Cardiac muscle cell (in vitro differentiated cells and primary cell): ENCODE measurements at regions not wholly inside any gene's neighbourhood (a gene's known extent, or its start where the extent isn't known, plus 50 kb on each side); places are given as distances from the start of the nearest gene placed in this dataset.
A peak's percentile ranks its signal among the peaks of the same experiment; 100 is the strongest.

Experiments used
- DNase-seq, 2 donors: peaks; one replicate each; pipeline versions ENCODE4 v3.0.0 to v3.0.0-alpha.2; 2010 to 2017; ENCODE audit warnings: low read depth in 1 of 2, low spot score in 1 of 2
- H3K27ac ChIP-seq: fragments of 200-600 bp; sonication (generic); 2 replicates; pipeline ENCODE4 v1.5.1; 2016
- H3K27me3 ChIP-seq: fragments of 200-600 bp; sonication (generic); 2 replicates; pipeline ENCODE4 v1.6.0; 2016; ENCODE audit warnings: control low read depth
- H3K36me3 ChIP-seq: fragments of 200-600 bp; sonication (generic); 2 replicates; pipeline ENCODE4 v1.5.1; 2016; ENCODE audit warnings: control low read depth
- H3K4me1 ChIP-seq: fragments of 200-600 bp; sonication (generic); 2 replicates; pipeline ENCODE4 v1.8.1; 2017; ENCODE audit warnings: low read depth, mild to moderate bottlenecking, mixed run types
- H3K4me3 ChIP-seq: fragments of 200-600 bp; sonication (generic); 2 replicates; pipeline ENCODE4 v1.5.1; 2016; ENCODE audit warnings: mild to moderate bottlenecking
- H3K9me3 ChIP-seq: fragments of 200-600 bp; sonication (generic); 2 replicates; pipeline ENCODE4 v1.5.1; 2017; ENCODE audit warnings: low read depth, mild to moderate bottlenecking, control low read depth
- CTCF ChIP-seq: IDR thresholded peaks from 2 replicates; pipeline ENCODE4 v1.5.1; 2012; ENCODE audit warnings: low read depth, mild to moderate bottlenecking, low read length

GRCh38 chr4:14716691-14717090 lies 285.6 kb upstream of the CPEB2 start:
- TF ChIP-seq CTCF: no peak
- H3K36me3 ChIP-seq: no peaks in the 10 kb centered on the region
- no peaks in the 10 kb centered on the region for H3K27me3 ChIP-seq
- no peak overlapping the region for H3K4me3 ChIP-seq
- peaks cover 3% of the 10 kb centered on the region for H3K4me1 ChIP-seq
- no peaks in the 10 kb centered on the region for H3K9me3 ChIP-seq
- no peak for DNase-seq
- H3K27ac ChIP-seq: no peak overlapping the region

- Histone ChIP-seq H3K4me3 (no peak overlapping the region), H3K27me3 (no peaks in the 10 kb centered on the region), H3K36me3 (no peaks in the 10 kb centered on the region), H3K27ac (no peak overlapping the region), H3K9me3 (no peaks in the 10 kb centered on the region), H3K4me1 (no peaks in the 10 kb centered on the region)
- DNase-seq: peak in 1 of 2 donors; percentile 10
- no peak for TF ChIP-seq CTCF
These were observed 283.2 kb upstream of the CPEB2 start for GRCh38 chr4:14719053-14719452.

- no peak for TF ChIP-seq CTCF
- no peak for DNase-seq
- Histone ChIP-seq H3K4me3 (no peak overlapping the region), H3K4me1 (no peaks in the 10 kb centered on the region), H3K9me3 (no peaks in the 10 kb centered on the region), H3K27me3 (no peaks in the 10 kb centered on the region), H3K36me3 (no peaks in the 10 kb centered on the region), H3K27ac (no peak overlapping the region)
These were observed 275.8 kb upstream of the CPEB2 start for GRCh38 chr4:14726441-14726840.

GRCh38 chr4:14726877-14727361 lies 275.4 kb upstream of the CPEB2 start:
- H3K27me3 ChIP-seq: no peaks in the 10 kb centered on the region
- peak in 1 of 2 donors; percentile 24 for DNase-seq
- no peak overlapping the region for H3K27ac ChIP-seq
- no peak overlapping the region for H3K4me3 ChIP-seq
- TF ChIP-seq CTCF: no peak
- H3K9me3 ChIP-seq: no peaks in the 10 kb centered on the region
- H3K4me1 ChIP-seq: no peaks in the 10 kb centered on the region
- no peaks in the 10 kb centered on the region for H3K36me3 ChIP-seq

- TF ChIP-seq CTCF: no peak
- DNase-seq: no peak
These were observed 272.8 kb upstream of the CPEB2 start for GRCh38 chr4:14729282-14730000.

More at GRCh38 chr4:14729282-14730000, 272.8 kb upstream of the CPEB2 start:
- no peak overlapping the region for H3K4me3 ChIP-seq
- H3K4me1 ChIP-seq: no peaks in the 10 kb centered on the region
- H3K9me3 ChIP-seq: no peaks in the 10 kb centered on the region
- H3K27me3 ChIP-seq: no peaks in the 10 kb centered on the region
- H3K27ac ChIP-seq: no peak overlapping the region
- H3K36me3 ChIP-seq: no peaks in the 10 kb centered on the region
